Spleen (tissue), 11 donors: ENCODE measurements at regions not wholly inside any gene's neighbourhood (a gene's known extent, or its start where the extent isn't known, plus 50 kb on each side); places are given as distances from the start of the nearest gene placed in this dataset.

Experiments
- DNase-seq: peaks from one replicate; pipeline ENCODE4 v3.0.0-alpha.2; 2020
- H3K27ac ChIP-seq, 8 donors: fragments of 200-600 bp; sonication (generic) in 7 of 8; 1 replicate in 4 of 8; 2 replicates in 4 of 8; pipeline versions ENCODE4 v1.5.0 to v1.8.0; 2016 to 2021; ENCODE audit warnings: inconsistent platforms in 4 of 8, mild to moderate bottlenecking in 4 of 8, moderate library complexity in 1 of 8
- H3K27me3 ChIP-seq, 7 donors: fragments of 200-600 bp; sonication (generic) in 6 of 7; replicated peaks in 1 of 7; 1 replicate in 4 of 7; 2 replicates in 3 of 7; pipeline versions ENCODE4 v1.5.0 to v1.8.0; 2016 to 2021; ENCODE audit warnings: inconsistent platforms in 3 of 7, mild to moderate bottlenecking in 1 of 7
- H3K36me3 ChIP-seq, 6 donors: fragments of 200-600 bp; sonication (generic) in 5 of 6; 1 replicate in 4 of 6; 2 replicates in 2 of 6; pipeline versions ENCODE4 v1.5.0 to v1.8.0; 2016 to 2021; ENCODE audit warnings: inconsistent platforms in 2 of 6
- H3K4me1 ChIP-seq, 6 donors: fragments of 200-600 bp; sonication (generic) in 5 of 6; 1 replicate in 3 of 6; 2 replicates in 3 of 6; pipeline versions ENCODE4 v1.5.0 to v1.8.0; 2016 to 2021; ENCODE audit warnings: inconsistent platforms in 3 of 6
- H3K4me3 ChIP-seq, 8 donors: fragments of 200-600 bp; sonication (generic) in 7 of 8; 1 replicate in 4 of 8; 2 replicates in 4 of 8; pipeline versions ENCODE4 v1.5.0 to v1.8.0; 2016 to 2021; ENCODE audit warnings: inconsistent platforms in 4 of 8, mild to moderate bottlenecking in 4 of 8, moderate library complexity in 2 of 8
- H3K9me3 ChIP-seq, 8 donors: fragments of 200-600 bp; sonication (generic) in 7 of 8; 1 replicate in 4 of 8; 2 replicates in 4 of 8; pipeline versions ENCODE4 v1.5.0 to v1.8.0; 2016 to 2021; ENCODE audit warnings: inconsistent platforms in 4 of 8
- CTCF ChIP-seq, 11 experiments: fragments of 200-600 bp in 7 of 11; fragments of 450-650 bp in 4 of 11; sonication (generic) in 4 of 11; IDR thresholded peaks in 8 of 11; conservative IDR thresholded peaks in 3 of 11; 1 replicate in 7 of 11; 2 replicates in 4 of 11; pipeline versions ENCODE4 v1.4.0 to v1.8.0; 2016 to 2021; ENCODE audit warnings: antibody characterized with exemption in 11 of 11, inconsistent platforms in 4 of 11, mild to moderate bottlenecking in 1 of 11
- POLR2A ChIP-seq, 3 donors: fragments of 450-650 bp; IDR thresholded peaks; one replicate each; pipeline ENCODE4 v1.5.1; 2017; ENCODE audit warnings: antibody characterized with exemption in 3 of 3, mild to moderate bottlenecking in 1 of 3
- POLR2AphosphoS5 ChIP-seq, 3 donors: sonication (generic); formaldehyde crosslinking; IDR thresholded peaks; one replicate each; pipeline ENCODE4 v1.5.1; 2017; ENCODE audit warnings: antibody characterized with exemption in 3 of 3
- WGBS, 5 donors: extraction: QIAGEN DNeasy Blood & Tissue Kit in 3 of 5; methylation state at CpG; one replicate each; pipeline versions ENCODE4 v1.1.5 to v1.1.7; 2013 to 2018; 5-methylcytosine and 5-hydroxymethylcytosine counted together
- intact Hi-C: fragments of 100-400 bp; cut with DNase I; formaldehyde crosslinking; loops from one replicate; pipeline ENCODE4 v1.15.0; 2023; ENCODE audit warnings: low total_unique reads
- donor health status: healthy with polysubstance abuse.
- donor health status: DM: no; HTN: no; CAD: no; lungs with moderate emphysema.
- donor health status: DM: no; HTN: no; CAD: no.
- donor health status: Bipolar disorder and iron deficiency.
- donor health status: healthy.
- donor health status: DM: no; HTN: no; CAD: no.
- donor health status: DM: yes; HTN: yes; CAD: no.

- no peak for TF ChIP-seq POLR2A (IDR thresholded peaks at IDR 0.05)
- TF ChIP-seq CTCF (IDR thresholded peaks at IDR 0.05 in 8 of 11, conservative IDR thresholded peaks at IDR 0.05 in 3 of 11), result no peak
- TF ChIP-seq POLR2AphosphoS5 (IDR thresholded peaks at IDR 0.05), result no peak
- H3K27ac ChIP-seq, result no peak overlapping the region
- no peaks in the 10 kb centered on the region for H3K27me3 ChIP-seq
- 67 to 88% (median 82%) methylated on average over 1 of the region's 1 CpG for WGBS, 5 donors
- no peaks in the 10 kb centered on the region for H3K36me3 ChIP-seq
- intact Hi-C loops, result no loop called here
- H3K4me1 ChIP-seq, result no peaks in the 10 kb centered on the region
- H3K9me3 ChIP-seq, result peaks cover 0 to 30% (median 22%) of the 10 kb centered on the region in 8 donors
- H3K4me3 ChIP-seq, result no peak overlapping the region
- no peak for DNase-seq
Observed at GRCh38 chr15:95182091-95182490, 950.7 kb downstream of the MCTP2 start.

- H3K36me3 ChIP-seq, result no peaks in the 10 kb centered on the region
- TF ChIP-seq CTCF (IDR thresholded peaks at IDR 0.05 in 8 of 11, conservative IDR thresholded peaks at IDR 0.05 in 3 of 11) (no peak), POLR2AphosphoS5 (IDR thresholded peaks at IDR 0.05) (no peak), POLR2A (IDR thresholded peaks at IDR 0.05) (no peak)
- H3K9me3 ChIP-seq, result peaks cover 0 to 16% (median 7%) of the 10 kb centered on the region in 8 donors
- H3K27me3 ChIP-seq, result no peaks in the 10 kb centered on the region
- no peak overlapping the region for H3K27ac ChIP-seq
- DNase-seq, result no peak
- intact Hi-C loops, result no loop called here
- no peaks in the 10 kb centered on the region for H3K4me1 ChIP-seq
- H3K4me3 ChIP-seq, result no peak overlapping the region
Observed at GRCh38 chr15:95192923-95193322, 961.6 kb downstream of the MCTP2 start.

- Histone ChIP-seq H3K27me3 (no peaks in the 10 kb centered on the region), H3K9me3 (peaks cover 0 to 3% (median under 1%) of the 10 kb centered on the region in 8 donors), H3K36me3 (no peaks in the 10 kb centered on the region), H3K27ac (no peak overlapping the region), H3K4me1 (no peaks in the 10 kb centered on the region), H3K4me3 (no peak overlapping the region)
- intact Hi-C loops, result no loop called here
- DNase-seq, result no peak
- TF ChIP-seq POLR2AphosphoS5 (IDR thresholded peaks at IDR 0.05) (no peak), POLR2A (IDR thresholded peaks at IDR 0.05) (no peak), CTCF (IDR thresholded peaks at IDR 0.05 in 8 of 11, conservative IDR thresholded peaks at IDR 0.05 in 3 of 11) (no peak)
- WGBS, 5 donors, result 76 to 89% (median 81%) methylated on average over 3 of the region's 3 CpGs
Observed at GRCh38 chr15:95194746-95195145, 963.4 kb downstream of the MCTP2 start.

GRCh38 chr15:95196176-95196915, 965.0 kb downstream of the MCTP2 start:
- DNase-seq, result no peak
- 76 to 83% (median 79%) methylated on average over 17 of the region's 17 CpGs for WGBS, 5 donors
- H3K4me1 ChIP-seq, result no peaks in the 10 kb centered on the region
- H3K36me3 ChIP-seq, result no peaks in the 10 kb centered on the region
- no peaks in the 10 kb centered on the region for H3K27me3 ChIP-seq
- no peak for TF ChIP-seq POLR2A (IDR thresholded peaks at IDR 0.05)
- TF ChIP-seq CTCF (IDR thresholded peaks at IDR 0.05 in 8 of 11, conservative IDR thresholded peaks at IDR 0.05 in 3 of 11), result no peak
- no peak for TF ChIP-seq POLR2AphosphoS5 (IDR thresholded peaks at IDR 0.05)
- intact Hi-C loops, result no loop called here
- H3K4me3 ChIP-seq, result no peak overlapping the region
- no peak overlapping the region for H3K27ac ChIP-seq
- H3K9me3 ChIP-seq, result peaks cover 0 to 19% (median 14%) of the 10 kb centered on the region in 8 donors
